A204.1 (cell line): ENCODE measurements at regions not wholly inside any gene's neighbourhood (a gene's known extent, or its start where the extent isn't known, plus 50 kb on each side); places are given as distances from the start of the nearest gene placed in this dataset.

ENCODE experiments used
- FAIRE-seq: peaks from 2 replicates; lab custom pipeline; 2012; peaks lifted over from hg19 to GRCh38; lab: Jason Lieb, UNC

DNA sequence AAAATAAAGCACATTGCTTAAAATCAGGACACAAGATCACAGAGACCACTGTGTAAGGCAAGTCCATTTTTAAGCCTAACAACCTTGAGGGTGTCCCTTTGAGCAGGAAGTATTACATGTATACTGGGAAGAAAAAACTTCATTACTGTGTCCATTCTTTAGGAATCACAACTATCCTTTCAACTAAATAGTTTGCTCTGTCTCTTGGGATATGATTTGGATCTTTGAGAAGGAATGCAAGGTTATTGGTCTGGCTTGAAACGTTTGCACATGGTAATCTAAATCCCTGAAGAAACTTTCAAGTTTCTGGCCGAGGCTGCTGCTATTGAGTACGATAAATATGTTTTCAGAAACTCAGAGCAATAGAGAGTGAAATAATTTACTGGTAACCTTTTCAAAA, 923.0 kb upstream of the SEMA6A start:
- no peak for FAIRE-seq

DNA sequence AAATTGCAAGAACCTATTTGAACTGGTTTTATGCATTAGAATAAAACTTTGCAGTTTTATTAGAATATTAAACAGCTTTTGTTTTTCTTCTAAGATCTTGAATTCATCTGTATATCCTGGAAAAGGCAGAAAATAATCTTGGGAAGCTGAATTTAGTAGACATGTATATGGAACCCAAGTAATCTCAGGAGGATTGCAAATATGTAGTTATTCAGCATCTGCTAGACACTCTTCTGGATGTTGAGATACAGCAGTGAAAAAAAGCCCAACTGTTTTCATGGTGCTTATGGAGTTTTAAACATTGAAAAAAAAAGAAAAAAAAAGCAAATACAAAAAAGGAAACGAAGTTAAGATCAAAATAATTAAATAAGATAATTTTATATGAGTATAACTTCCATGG, 922.2 kb upstream of the SEMA6A start:
- FAIRE-seq: no peak

DNA sequence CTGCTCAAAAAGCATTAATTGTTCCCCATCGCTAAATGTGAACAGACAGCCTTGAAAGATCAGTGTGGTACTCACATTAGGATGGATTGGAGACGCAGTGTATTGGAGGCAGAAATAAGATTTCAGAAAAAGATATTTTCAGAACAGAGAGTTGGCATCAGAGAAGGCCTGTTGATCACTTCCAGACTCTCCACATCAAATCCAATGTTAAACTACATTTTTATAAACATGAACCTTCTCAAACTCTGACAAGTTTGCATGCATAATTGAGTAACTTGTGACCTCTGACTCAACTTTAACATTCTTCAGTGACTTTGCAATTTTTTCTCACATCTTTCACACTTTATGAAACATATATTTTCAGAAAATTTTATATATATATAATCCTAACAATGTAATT, 919.6 kb upstream of the SEMA6A start:
- no peak for FAIRE-seq

DNA sequence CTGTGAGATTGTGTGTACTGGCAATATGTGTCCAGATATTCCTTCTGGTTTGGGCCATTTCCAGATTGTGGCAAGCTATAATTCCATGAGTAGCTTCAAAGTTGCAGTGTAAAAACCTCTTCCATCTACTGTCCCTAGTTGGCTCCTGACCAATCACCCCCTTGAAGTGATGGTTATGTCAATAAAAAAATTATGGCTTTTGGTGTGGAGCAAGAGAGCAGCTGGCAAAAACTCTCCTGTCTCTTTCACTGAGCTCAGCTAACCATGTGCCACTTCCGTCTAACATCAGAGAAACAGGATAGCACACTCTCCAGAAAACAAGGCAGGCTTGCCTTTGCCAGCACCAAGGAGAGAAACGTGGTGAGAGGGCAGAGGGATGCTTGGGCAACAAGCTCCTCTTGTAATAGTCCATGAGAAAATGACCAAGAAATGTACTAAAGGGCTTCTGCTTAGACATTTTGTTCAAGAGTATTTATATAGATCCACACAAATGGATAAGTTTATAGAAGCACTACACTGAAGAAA, 914.4 kb upstream of the SEMA6A start:
- FAIRE-seq: no peak

DNA sequence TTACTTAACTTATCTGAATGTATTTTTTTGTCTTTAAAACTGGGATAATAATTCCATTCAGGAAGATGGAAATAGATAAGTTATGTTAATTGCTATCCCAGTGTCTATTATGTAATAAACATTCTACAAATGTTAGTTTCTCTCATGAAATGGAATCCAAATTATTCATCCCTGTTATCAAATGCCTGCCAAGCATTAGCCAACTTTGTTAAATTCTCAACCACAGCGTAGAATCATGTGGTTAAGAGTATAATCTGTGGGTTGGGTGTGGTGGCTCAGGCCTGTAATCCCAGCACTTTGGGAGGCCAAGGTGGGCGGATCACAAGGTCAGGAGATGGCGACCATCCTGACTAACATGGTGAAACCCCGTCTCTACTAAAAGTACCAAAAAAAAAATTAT, 912.9 kb upstream of the SEMA6A start:
- FAIRE-seq: no peak

DNA sequence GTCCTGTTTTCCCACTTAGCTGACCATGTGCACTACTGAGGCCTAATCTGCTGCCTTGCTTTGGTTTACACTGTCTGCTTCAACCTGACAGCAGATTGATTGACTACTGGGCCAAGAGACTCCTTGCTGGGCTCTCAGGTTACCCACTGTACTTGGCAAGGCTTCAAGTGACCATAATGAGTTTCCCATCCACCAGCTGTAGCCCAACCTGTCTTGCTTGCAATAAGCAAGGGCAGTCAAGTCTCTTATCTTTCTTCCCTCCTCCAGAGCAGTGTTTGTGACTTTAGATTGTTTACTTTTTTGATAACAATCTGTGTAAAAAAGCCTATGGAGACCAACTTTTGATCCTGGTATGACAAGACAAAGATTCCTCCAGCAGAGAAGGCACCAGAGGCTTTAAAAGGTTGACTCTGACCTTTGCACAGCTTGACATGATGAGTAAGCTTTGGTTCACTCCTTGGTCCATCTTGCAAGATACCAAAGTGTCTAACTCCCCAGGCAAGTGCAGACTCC, 912.3 kb upstream of the SEMA6A start:
- no peak for FAIRE-seq

DNA sequence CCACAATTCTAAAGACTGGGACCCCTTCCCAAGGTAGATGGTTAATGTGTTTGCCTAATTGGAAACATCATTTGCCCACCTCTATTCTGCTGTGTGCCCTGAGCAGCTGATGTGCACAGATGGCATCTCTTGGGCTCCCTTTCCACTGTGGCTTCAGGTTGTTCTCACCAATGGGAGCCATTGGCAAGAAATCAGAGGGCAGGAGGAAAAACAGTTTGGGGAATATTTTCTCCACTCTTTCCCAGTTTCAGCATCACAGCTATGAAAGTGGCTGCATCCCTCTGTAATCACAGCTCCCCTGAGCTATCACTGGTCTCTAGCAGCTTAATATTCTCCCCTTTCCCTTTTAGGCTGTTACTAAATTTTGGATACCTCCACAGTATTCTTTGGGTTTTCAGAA, 911.6 kb upstream of the SEMA6A start:
- no peak for FAIRE-seq

DNA sequence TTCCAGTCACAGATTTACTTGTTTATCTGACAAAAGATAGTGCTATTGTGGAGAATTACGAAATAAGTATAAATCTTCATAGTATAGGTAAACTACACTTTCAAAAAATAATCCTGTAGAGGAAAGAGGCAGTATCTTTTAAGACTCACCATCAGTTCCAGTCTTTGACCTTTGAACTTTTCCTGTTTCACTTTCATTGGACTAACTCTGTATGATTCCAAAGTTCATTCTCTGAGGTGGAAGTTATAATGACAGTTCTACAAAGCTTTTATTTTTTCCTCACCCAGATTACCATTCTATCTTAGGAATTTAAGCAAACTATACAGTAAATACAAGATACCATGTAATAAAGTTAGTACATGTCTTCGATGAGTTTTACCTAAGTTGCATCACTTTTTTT, 901.3 kb upstream of the SEMA6A start:
- no peak for FAIRE-seq

DNA sequence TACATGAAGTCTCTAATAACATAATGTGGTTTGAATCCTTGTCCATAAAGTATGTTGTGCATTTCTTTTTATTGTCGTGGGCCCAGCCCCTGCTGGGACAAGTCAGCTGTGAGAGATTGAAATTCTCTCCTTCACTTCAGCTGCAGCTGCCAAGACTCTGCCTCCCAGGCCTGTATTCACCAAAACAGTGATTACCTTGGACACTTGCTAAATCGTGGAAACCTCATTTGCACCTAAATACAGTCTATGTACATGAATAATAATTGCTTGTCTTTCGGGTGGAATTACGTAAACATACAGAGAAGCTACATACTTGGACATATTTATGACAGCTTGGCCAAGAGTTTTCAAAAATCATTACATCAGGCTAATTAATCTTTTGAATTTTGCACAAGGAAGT, 898.5 kb upstream of the SEMA6A start:
- FAIRE-seq: no peak

DNA sequence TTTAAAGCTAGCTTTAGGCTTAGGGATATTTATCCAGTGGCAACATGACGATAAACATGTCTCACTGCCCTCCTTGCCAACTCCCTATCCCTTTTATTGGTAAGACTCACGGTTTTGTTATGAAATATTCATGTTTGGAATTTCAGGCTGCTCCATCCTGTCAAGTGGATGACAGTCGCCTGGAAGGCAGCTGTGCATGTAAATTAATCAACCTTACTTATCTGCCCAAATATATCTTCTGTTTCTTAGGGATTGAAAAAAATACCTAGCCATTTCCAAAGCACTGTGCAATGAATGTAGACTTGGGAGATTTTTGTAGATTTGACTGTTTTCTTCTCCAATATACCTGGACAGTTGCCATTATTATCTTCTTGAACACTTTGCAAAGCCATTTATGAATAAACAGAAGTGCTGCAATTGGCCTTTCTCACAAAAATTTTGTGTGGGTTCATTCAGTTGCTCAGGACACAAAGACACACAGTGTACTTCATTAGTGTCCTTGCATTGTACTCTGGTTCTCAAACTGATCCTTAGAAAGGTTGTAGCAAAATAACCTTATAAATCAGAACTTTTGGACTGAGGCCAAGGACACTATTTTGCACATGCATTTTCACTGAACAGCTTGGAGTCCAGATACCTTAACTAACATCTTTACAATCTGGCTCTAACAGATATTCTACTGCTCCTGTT, 889.4 kb upstream of the SEMA6A start:
- no peak for FAIRE-seq

DNA sequence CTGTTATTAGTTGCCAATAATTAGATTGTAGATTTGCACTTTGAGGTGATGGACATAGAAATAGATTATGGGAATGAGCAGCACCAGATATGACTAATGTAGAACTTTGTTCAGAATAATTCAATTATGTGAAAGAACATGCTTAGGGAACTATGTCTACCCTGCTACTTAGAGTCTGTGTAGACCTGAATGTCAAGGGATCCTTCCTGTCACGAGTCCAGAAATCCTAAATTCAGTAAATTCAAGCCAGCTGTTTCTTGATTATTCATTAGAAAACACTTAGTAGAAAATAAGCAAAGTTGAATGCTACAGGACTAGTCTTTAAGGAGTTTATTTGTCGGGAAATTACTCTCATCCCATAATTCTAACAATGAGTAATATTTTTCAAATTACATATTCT, 887.3 kb upstream of the SEMA6A start:
- FAIRE-seq: no peak

DNA sequence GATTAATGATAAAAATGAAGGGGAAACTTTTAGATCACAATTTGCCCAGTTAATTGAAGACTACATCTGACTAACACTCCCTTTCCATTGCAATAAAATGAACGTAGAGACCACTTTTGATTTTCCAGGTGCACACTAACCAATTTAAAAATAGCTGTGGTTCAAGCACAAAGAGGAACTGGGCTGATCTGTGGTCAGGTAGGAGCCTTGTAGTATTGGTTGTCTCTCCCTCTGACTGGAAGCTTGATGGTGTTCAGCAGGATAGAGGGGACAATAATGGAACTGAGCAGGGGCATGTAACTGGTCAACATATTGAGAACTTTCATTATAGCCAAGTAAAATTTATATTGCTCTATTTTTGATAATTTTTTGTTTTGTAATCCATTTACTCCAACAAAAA, 886.8 kb upstream of the SEMA6A start:
- no peak for FAIRE-seq

DNA sequence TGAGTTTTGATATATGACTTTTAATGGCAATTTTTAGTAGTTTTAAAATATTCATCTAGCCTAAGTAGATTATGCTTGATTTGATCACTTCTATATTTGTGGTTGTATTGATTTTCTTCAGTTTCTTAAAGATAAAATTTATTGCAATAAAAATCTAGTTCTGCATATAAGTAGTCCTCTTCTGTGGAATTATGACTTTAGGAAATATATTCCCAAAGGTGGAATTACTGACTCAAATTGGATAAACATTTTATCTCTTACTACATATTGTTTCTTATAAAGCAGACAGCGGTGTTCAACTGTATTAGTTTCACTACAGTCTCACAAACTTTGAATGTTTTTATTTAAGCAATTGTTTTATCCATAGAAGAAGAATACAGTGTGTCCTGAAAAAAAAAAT, 883.0 kb upstream of the SEMA6A start:
- FAIRE-seq: no peak

DNA sequence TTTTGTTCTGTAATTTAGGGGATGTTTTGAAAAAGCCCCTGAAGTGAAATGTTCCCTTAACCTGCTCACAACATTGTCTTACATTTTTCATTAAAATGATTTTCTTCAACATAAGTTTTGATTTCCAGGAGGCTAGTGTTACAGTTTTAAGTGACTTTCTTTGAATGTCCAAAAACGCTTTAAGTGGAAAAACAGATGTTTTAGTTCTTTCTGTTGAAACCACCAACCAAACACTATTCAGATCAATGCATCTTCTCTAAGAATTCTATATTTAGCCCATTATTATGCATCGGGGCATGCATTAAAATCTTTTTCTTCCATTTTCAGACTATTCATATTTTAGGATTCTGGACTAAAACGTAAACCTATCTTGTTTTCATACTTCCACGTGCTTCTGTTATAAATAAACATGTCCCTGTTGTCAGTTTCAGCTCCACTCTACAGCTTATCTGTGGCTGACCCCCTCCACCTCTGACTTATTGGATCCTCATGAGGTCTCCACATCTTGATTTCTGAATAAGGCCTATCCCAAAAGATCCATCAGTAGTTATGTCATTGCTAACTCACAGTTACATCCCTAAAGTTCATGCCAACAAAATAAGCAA, 882.3 kb upstream of the SEMA6A start:
- FAIRE-seq: no peak

DNA sequence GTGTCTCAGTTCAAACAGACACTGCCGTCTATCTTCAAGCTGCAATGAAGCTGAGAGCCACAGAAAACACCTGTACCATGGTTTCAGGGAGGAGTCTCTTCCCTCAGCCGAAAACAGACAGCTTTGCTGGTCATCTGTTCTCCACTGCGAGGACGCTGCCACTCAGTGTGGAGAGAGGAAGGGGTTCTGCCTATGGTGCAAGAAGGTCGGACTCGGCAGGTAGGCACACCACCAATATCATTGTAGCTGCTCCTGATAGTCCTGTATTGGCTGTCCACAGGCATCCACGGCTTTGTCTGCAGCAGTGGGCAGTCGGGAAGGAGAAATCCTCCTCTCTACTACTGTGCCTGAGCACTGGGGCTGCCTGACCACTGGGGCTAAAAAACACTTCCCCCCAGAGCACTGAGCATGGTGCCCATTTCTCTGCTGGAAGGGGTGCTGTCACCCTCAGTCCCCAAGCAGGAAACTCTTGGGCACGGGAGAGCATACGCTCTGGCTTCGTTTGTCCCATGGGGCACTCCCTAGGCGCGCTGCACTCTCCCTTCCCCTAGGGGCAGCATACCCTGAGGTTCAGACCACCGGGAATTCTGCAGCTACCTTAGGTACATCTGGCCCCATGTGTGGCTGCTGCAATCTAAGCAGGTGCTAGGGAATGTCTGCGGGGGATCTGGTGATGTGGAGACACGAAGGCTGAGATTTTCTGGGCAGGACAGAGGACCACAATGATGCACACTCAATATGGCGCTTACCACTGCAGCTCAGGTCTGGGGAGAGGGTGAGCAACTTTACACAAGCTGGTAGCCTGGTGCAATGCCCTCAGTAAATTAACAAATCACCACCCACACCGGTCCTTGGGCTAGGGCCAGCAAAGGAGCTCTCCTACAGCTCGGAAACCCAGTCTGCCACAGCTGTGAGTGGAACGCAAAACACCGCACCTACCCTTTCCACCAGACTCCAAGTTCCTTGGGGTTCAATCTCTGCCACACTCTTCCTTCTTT, 880.9 kb upstream of the SEMA6A start:
- FAIRE-seq: no peak

DNA sequence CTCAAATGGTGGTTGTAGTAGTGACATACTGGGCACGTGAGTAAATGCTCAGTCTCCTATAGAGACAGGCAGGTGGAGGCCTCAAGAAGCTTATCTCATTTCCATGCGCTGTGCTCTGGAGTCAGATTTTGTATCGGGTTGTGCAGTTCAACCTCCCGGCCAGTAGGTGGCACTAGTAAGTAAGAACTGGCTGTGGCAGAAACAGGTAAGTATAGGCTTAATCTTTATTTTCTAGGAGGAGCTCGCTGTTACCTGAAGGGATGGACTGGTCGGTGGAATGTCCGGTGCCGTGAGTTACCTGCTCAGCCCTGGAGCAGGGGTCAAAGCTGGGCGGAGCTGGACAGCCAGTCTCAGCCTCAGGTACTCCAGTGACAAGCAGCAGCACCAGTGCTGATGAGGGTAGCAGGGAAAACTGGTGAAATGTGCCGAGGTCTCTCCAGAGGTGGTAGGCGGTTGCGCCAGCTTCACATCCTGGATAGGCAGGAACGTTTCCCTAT, 880.1 kb upstream of the SEMA6A start:
- no peak for FAIRE-seq

DNA sequence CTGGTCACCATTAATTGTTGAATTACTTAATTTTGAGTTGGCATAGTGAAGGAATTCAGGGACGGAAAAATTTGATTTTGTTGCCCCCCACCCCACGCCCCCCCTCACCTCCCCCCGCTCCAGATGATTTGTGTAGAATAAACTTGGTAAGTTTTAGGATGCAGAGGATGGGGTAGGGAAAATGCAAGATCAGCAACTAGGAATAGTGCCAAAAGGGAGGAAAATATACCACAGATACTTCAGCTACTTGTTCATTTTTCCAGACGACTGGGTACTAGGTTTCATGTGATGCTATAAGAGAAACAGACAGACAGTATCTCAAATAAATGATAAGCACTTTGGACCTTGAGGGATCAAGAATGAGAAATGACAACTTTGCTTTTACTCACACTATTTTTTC, 862.2 kb upstream of the SEMA6A start:
- FAIRE-seq: no peak

DNA sequence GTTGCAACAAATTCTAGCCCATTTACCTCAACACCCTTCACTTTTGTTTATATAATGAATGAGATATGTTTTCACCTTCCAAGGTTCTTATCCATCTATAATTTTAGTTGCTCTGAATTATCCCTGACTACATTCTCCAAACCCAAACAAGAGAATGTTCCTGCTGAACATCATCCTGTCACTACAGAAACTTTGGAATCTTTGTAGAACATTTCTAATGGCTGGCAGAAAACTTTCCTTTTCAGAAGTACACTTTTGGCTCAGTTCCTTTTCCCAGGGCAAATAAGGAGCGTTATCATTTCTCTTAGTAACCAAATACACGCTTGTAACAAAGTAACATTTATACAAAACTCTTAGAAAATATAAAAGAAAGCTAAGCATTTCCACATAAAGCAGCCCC, 860.6 kb upstream of the SEMA6A start:
- no peak for FAIRE-seq

DNA sequence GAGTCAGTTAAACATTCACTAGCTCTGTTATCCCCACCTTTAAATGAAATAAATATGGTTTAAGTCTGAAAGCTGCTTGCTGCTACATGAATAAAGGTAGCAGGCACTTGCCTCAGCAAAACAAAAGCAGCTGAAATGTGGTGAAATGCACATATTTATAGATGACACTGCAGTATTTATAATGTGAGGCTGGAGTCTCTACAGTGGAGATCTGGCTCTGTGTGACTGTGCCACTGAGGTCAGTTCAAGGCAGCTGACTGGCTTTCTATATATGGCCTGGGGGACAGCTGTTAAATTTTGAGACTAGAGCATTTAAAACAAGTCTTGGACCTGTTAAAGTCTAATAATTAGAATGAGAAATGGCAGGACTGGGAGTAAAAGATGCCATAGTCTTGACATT, 859.6 kb upstream of the SEMA6A start:
- no peak for FAIRE-seq

DNA sequence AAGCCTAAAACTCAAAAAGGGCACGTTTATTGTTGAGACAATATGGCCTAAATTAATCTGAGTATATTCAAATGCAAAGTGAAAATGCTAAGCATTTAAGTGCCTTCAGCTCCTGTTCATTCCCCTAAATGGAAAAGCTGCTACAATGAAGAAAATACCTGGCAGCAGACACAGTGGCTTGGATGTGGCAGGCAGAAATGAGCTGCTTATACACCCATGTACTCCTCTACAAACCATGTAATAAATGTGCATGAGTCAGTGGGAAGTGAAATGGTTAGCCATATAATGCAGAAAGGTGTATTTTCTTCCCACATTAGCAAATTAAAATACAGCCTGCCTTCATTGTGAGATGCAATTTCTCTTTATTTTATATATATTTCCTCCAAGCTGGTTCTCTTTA, 859.2 kb upstream of the SEMA6A start:
- FAIRE-seq: no peak

DNA sequence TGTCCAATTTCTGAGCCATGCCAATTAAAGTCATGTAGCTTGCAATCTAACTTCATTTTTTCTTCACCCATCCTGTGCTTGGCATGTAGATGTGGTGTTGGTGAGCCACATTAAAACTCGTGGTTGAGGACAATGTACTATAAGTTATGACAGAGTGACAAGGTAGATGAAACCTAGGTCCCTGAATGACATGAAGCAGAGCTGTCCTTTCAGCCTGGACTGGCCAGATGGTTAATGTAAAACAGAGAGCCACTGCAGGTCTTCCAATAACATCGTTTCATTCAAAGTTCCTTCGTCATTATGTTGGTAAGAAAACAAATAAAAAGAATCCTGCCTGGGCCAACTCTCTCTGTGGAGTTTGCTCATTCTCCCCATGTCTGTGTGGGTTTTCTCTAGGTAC, 856.5 kb upstream of the SEMA6A start:
- no peak for FAIRE-seq

DNA sequence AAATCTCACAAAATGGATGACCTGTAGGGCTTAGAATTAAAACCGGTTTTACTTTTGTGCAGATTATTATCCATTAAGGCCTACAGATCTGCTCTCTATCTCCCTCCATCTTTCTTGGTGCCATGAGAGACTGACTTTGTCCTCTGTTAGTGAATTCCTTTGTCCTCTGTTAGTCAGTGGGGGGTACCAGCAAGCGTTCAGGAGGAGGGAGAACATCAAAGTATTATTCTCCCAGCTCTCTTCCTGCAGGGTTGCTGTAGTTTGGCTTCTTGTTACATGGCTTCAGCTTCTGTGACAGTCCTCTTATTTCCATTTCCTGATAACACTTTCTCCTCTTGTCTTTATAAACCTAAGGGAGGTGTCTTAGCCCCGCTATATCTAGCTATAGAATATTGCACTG, 850.5 kb upstream of the SEMA6A start:
- FAIRE-seq: no peak

DNA sequence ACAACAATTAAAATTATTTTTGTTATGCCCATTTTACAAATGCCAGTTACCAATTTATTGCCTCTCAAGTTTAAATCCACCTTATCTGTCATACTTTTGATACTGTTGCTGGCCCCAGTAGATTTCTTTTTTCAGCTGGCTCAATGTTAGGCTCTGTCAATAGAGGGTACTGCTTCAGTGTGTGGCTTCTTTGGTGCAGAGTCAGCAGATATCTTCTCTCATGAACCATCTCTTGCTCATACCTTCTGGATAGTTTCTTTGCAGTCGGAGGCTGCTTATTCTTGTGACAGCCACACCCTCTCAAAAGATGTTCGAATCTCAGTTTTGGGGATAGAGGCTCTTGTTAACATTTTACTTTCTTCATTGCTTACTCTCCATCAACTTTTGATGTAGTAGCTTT, 849.9 kb upstream of the SEMA6A start:
- no peak for FAIRE-seq
